G401.6 (cell line): ENCODE measurements at regions not wholly inside any gene's neighbourhood (a gene's known extent, or its start where the extent isn't known, plus 50 kb on each side); places are given as distances from the start of the nearest gene placed in this dataset.

Experiments
- FAIRE-seq: peaks from 2 replicates; lab custom pipeline; 2012; peaks lifted over from hg19 to GRCh38; lab: Jason Lieb, UNC

GRCh38 chr1:90558754-90559378 lies 158.2 kb downstream of the BARHL2 start:
- FAIRE-seq = no peak

GRCh38 chr1:90558126-90558525 lies 159.0 kb downstream of the BARHL2 start:
- FAIRE-seq = no peak

- no peak for FAIRE-seq
These were observed 159.4 kb downstream of the BARHL2 start for GRCh38 chr1:90557706-90558105.

GRCh38 chr1:90550626-90551406 lies 166.3 kb downstream of the BARHL2 start:
- FAIRE-seq = no peak

- no peak for FAIRE-seq
These were observed 172.7 kb downstream of the BARHL2 start for GRCh38 chr1:90544356-90544755.

- no peak for FAIRE-seq
These were observed 179.3 kb downstream of the BARHL2 start for GRCh38 chr1:90537606-90538362.

- no peak for FAIRE-seq
These were observed 182.3 kb downstream of the BARHL2 start for GRCh38 chr1:90534663-90535295.

- no peak for FAIRE-seq
These were observed 183.0 kb downstream of the BARHL2 start for GRCh38 chr1:90534116-90534515.

GRCh38 chr1:90526954-90527353 lies 190.1 kb downstream of the BARHL2 start:
- no peak for FAIRE-seq

- no peak for FAIRE-seq
These were observed 194.7 kb downstream of the BARHL2 start for GRCh38 chr1:90522432-90522831.

- no peak for FAIRE-seq
These were observed 203.1 kb downstream of the BARHL2 start for GRCh38 chr1:90513956-90514355.

- no peak for FAIRE-seq
These were observed 204.7 kb downstream of the BARHL2 start for GRCh38 chr1:90512441-90512840.

GRCh38 chr1:90510143-90510542 lies 207.0 kb downstream of the BARHL2 start:
- no peak for FAIRE-seq

- FAIRE-seq = no peak
These were observed 207.7 kb downstream of the BARHL2 start for GRCh38 chr1:90509225-90510048.

GRCh38 chr1:90508376-90509167 lies 208.5 kb downstream of the BARHL2 start:
- no peak for FAIRE-seq

- FAIRE-seq = no peak
These were observed 209.9 kb downstream of the BARHL2 start for GRCh38 chr1:90507173-90507572.

- FAIRE-seq = no peak
These were observed 211.3 kb downstream of the BARHL2 start for GRCh38 chr1:90505806-90506205.

GRCh38 chr1:90504509-90504908 lies 212.6 kb downstream of the BARHL2 start:
- FAIRE-seq = no peak

- no peak for FAIRE-seq
These were observed 214.4 kb downstream of the BARHL2 start for GRCh38 chr1:90502696-90503095.

- FAIRE-seq = no peak
These were observed 214.9 kb downstream of the BARHL2 start for GRCh38 chr1:90502194-90502593.

GRCh38 chr1:90501281-90501680 lies 215.8 kb downstream of the BARHL2 start:
- FAIRE-seq = no peak
